HG02588 (cell line): ENCODE measurements at regions not wholly inside any gene's neighbourhood (a gene's known extent, or its start where the extent isn't known, plus 50 kb on each side); places are given as distances from the start of the nearest gene placed in this dataset.
"Not testable (repeated sequence)": the region's sequence is repeated elsewhere in the genome, so short reads cannot be mapped to it uniquely, and the experiment has no call there.

Source experiments
- ATAC-seq: cut with Tn5 transposase; IDR thresholded peaks from one replicate; pipeline ENCODE4 v1.9.1; 2021; ENCODE audit warnings: mild to moderate bottlenecking, moderate library complexity; ENCODE audit not compliant: unreplicated experiment

- ATAC-seq = no peak
These were observed 238.5 kb upstream of the ZNF521 start for GRCh38 chr18:25590456-25590855.

DNA sequence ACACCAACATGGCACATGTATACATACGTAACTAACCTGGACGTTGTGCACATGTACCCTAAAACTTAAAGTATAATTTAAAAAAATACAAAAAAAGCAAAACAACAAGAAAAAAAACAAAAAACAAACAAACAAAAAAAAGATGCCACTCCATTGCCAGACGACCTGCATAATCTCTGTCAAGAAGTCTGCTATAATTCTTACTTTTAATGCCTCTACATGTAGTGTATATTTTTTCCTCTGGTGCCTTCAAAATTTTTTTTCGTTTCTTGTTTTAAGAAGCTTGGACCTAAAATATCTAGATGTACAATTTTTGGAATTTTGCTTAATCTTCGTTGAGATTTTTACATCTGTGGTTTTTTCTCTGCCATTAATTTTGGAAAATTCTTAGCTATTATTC is 235.6 kb upstream of the ZNF521 start:
- no peak for ATAC-seq

GRCh38 chr18:25568986-25569385 is 217.0 kb upstream of the ZNF521 start:
- no peak for ATAC-seq

- ATAC-seq = no peak
These were observed 212.1 kb upstream of the ZNF521 start for GRCh38 chr18:25563816-25564683.

DNA sequence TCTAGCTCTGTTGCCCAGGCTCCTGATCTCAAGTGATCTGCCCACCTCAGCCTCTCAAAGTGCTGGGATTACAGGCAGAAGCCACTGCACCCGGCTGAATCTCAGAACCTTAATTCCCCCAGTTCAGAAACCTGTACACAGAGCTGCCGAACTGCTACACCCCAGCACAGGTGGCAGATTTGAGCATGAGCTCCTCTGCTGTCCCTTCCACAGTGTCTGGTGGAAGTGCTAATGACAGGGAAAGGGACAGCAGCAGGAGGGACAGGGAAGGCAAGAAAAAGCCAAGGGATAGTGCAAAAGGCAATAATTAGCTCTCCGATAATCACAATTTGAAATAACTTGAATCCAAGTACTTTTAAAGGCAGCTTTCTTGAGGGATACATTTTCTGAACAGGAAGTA is 211.4 kb upstream of the ZNF521 start:
- no peak for ATAC-seq

DNA sequence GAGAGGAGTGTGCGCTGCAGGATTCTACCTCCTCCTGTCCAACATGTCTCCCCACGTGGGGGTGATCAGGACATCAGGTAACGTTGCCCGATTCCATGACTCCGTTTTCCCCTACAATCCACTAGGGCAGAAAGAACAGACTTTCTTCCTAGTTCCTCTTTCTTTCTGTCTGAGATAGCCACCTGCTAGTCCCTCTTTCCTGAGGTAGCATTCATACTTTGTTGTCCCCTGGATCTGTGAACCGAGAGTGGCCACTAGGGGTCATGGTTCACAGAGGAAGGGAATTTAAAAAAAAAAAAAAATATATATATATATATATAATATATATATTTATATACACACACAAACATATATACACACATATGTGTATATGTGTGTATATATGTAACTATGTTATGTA is 210.0 kb upstream of the ZNF521 start:
- no peak for ATAC-seq

DNA sequence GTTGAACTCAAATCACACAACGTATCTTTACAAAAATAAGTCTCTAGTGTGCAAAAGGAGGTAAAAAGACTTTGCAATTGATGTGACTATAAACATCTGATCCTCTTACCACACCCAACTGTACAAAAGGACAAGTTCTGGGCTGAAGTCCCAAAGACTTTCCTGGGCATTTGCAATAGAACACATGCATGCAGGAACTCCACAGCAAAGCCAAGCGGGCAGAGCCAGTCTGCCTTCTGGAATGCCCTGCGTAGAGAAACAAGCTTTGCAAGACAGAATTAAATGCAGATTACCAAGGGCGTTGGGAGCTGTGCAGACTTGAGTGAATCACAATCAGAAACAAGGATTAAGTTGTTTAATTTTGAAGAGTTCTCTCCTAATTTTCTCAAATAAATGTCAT is 208.4 kb upstream of the ZNF521 start:
- no peak for ATAC-seq

DNA sequence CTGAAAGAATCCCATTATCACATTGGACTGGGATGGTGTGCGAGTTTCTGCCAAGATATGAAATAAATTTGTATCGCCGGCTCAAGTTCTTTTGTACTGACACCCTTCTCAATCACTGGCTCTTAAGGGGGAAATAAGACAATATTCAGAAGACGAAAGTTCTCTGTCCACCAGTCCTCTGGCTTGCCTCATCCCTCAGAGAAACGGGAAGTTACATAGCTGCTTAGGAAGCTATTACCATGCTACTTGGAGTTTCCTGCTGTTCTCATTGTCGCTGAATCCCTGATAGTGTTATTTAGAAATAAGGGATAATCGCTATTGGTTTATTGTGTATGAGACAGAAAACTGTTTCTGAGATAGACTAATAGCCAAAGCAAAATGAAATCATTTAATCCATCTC is 205.0 kb upstream of the ZNF521 start:
- ATAC-seq = no peak

DNA sequence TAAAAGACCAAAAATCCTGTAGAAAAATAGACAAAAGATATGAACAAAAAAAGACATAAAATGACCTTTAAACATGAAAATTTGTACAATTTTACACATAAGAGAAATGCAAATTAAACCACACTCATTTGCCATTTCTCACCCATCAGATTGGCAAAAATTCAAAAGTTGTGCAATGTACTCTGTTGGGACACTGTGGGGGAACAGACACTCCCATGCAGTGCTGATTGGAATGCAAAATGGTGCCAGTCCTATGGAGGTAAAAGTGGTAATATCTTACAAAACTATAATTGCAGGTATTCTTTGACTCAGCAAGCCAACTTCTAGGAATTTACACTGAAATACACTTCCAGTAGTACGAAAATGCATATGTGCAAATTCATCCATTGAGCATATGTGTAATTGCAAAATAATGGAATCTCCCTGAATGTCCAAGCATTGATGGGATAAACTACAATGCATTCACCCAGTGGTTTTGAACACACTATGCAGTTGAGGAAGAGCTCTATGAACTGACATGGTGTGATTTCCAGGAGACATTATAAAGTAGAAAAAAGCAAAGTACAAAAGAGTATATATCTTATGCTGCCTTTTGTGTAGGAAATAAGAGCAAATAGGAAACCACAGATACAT is 201.8 kb upstream of the ZNF521 start:
- ATAC-seq = no peak

DNA sequence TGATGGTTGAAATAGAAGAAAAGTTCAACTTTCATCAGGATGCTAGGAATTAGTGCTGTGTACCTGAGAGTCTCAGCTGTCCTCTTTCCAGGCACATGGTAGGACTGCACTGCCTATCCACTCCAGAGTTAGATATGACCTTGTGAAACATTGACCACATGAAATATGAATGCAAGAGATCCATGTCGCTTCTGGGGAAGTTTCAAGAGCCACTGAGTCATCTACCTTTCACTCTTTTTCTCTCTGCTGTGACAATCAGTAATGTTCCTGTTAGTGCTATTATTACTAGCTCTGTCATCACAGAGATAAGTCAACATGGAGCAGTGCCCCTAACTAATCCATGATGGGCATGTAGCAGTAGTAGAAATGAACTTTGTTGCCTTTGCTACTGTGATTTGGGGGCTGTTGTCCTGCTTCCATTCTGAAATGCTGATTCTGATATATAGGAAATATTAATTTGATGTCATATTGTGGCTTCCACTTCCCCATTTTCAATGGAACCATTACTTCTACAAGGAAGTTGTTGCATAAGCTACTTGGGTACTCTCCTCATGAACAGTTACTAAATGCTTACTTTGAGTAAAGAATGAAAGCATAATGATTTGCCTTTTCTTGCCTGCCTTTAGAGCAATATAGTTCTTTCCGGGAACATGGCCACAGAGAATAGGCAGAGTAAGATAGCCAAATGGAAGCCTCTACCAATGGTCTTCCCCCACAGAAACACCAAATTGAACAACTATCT is 192.8 kb upstream of the ZNF521 start:
- no peak for ATAC-seq

DNA sequence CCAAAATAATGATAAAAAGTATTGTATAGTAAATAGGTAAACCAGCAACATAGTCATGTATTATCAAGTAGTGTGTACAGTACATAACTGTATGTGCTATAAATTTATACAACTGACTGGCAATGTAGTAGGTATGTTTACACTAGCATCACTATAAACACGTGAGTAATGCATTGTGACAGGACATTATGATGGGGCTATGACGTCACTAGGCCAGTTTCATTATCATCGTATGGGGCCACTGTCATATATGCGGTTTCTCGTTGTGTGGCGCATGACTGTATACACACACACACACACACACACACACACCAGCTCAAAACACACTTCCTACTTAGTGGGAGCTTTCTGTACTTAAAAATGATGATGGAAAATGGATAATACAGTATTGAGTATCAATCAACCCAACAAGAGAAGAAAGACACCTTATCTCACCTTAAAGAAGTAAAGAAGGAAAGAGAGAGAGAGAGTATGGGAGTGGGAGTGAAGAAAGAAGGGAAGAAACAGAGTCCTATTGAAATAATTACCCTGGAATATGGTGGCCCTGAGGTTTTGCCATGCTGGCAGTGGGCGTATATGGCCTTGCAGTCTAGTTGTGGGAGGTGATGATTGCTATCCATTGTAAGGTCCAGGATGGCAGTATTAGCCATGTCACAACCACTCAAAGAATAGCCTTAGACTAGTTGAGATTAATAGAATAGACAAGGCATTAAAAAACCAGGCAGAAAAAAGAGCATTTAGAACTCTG is 186.4 kb upstream of the ZNF521 start:
- ATAC-seq = no peak

DNA sequence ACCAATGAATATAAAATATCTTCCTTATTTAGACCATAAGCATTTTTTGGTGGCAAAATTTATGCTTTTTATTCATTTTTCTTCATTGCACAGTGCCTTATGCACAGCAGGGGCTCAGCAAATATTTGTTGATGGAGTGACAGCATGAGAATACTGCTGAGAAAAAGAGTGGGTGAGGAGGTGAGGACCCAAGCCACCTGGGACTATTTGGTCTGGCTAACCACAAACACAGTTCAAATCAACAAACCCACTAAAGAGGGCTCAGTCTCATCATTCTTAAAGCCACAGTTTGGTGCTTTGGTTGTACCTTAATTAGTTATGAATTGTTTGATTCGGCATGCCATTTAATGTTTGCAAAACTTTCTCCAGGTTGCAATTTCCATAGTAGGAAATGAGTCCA is 183.5 kb upstream of the ZNF521 start:
- ATAC-seq = no peak

GRCh38 chr18:25534401-25534800 is 182.4 kb upstream of the ZNF521 start:
- no peak for ATAC-seq

GRCh38 chr18:25533218-25533617 is 181.3 kb upstream of the ZNF521 start:
- ATAC-seq = no peak

GRCh38 chr18:25531207-25531606 is 179.2 kb upstream of the ZNF521 start:
- no peak for ATAC-seq

DNA sequence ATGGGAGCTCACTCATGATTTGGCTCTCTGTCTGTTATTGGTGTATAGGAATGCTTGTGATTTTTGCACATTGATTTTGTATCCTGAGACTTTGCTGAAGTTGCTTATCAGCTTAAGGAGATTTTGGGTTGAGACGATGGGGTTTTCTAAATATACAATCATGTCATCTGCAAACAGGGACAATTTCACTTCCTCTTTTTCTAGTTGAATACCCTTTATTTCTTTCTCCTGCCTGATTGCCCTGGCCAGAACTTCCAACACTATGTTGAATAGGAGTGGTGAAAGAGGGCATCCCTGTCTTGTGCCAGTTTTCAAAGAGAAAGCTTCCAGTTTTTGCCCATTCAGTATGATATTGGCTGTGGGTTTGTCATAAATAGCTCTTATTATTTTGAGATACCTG is 173.8 kb upstream of the ZNF521 start:
- ATAC-seq = not testable (repeated sequence)

DNA sequence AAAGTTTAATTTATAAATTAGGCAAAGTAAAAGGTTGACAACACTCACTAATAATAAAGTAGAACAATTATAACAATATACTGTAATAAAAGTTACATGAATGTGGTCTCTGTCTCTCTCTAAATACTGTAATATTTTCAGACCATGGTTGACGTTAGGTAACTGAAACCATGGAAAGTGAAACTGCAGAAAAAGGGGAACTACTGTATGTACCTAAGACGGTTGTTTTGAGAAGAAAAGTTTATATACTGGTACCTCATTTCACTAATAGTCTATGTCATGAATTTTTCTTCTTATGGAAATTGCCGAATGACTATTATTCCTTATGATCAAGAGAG is 166.7 kb upstream of the ZNF521 start:
- ATAC-seq = peak; percentile 99

DNA sequence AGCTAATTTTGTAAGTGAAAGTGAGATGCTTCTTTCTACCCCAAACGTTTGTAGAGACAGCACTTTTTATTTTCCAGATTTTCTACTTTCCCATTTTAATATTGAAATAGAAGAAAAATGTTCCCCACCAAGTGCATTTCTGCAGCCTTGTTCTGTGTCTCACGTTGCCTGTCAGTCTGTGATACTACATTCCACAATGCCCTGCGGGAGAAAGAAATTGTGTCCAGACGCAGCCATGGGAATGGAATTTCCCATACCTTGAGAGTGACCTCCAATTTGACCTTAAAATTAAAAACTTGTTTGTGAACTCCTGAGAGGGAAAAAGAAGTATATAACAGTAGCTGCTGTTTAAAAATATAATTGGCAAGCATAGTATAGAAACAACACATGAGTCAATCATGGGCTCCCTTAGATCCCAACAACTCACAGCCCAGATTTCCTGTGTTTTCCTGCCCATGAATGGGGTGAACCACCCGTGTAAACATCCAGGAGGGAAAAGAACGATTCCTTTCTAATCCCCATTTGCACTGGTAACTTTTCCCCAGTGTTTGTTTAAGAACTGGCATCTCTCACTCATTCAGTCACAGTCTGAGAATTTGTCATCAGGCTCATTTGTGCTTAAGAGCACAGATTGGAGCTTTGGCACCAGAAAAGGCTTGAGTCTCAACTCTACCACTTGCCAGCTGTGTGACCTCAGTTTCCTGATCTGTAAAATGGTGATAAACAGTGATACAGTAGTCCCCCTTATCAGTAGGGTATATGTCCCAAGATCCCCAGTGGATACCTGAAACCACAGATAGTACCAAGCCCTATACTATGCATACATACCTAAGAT is 166.1 kb upstream of the ZNF521 start:
- ATAC-seq = peak; percentile 25

DNA sequence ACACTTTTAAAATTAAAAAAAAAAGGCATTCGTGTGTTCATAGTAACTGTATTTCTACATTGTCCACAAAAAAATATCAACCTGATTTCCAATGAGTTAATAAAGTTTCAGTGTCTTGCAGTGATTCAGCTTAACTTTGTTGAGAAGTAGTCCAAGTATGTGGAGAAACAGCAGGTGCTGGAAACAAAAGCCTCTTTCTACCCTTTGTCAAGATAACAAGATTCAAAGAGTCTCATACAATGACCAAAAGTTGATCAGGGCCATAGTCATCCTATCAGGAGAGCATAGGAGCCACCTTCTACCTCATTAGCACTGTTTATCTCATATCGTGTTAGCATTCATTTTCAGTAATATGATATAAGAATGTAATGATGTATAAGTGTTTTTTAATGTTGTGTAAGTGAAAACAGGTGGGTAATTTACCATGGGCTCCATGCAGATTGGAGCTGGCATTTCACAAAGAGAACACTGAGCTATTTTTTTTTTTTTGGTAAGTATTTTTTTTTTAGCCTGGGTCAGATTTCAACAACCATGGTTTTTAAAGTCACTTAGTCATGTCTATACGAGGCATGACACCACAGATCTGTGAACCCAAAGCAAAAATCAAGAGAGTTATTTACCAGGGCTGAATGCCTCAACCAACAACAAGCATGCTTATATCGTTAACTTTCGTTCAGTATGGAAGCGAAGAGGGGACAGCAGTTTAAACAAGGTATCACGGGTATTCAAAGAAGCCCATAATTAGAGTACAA is 165.0 kb upstream of the ZNF521 start:
- ATAC-seq = no peak

DNA sequence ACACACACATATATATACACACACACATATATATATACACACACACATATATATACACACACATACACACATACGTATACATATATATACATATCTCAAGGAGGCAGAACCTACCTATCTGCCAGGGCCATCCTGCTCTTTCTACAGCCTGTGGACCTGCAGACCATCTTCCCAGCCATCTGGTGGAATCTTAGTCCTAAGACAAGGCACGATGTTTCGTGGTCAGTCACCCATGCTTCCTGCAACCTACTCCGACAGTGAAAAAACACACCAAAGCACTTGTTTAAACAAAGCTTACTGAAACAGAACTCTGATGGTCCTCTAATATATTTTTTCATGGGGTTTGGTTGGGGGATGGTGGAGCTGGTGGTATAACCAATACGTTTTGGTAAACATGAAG is 164.2 kb upstream of the ZNF521 start:
- ATAC-seq = no peak
